ENCODE measurements at regions not wholly inside any gene's neighbourhood (a gene's known extent, or its start where the extent isn't known, plus 50 kb on each side); places are given as distances from the start of the nearest gene placed in this dataset.
A peak's percentile ranks its signal among the peaks of the same experiment; 100 is the strongest.

- no peak for DNase-seq (ENCODE audit: low spot score)
Measured at GRCh38 chr9:22286661-22287060, 160.0 kb upstream of the DMRTA1 start.

GRCh38 chr9:22288661-22289060 lies 158.0 kb upstream of the DMRTA1 start:
- DNase-seq (ENCODE audit: low spot score), result no peak

- peak; percentile 32 for DNase-seq (ENCODE audit: low spot score)
Measured at GRCh38 chr9:22307013-22307711, 139.5 kb upstream of the DMRTA1 start.

- DNase-seq (ENCODE audit: low spot score), result no peak
Measured at GRCh38 chr9:22308177-22308576, 138.4 kb upstream of the DMRTA1 start.

GRCh38 chr9:22316645-22317044 lies 130.0 kb upstream of the DMRTA1 start:
- no peak for DNase-seq (ENCODE audit: low spot score)

- DNase-seq (ENCODE audit: low spot score), result no peak
Measured at GRCh38 chr9:22331533-22331932, 115.1 kb upstream of the DMRTA1 start.

- DNase-seq (ENCODE audit: low spot score), result no peak
Measured at GRCh38 chr9:22332202-22332601, 114.4 kb upstream of the DMRTA1 start.

GRCh38 chr9:22337261-22337660 lies 109.4 kb upstream of the DMRTA1 start:
- DNase-seq (ENCODE audit: low spot score), result no peak

- DNase-seq (ENCODE audit: low spot score), result no peak
Measured at GRCh38 chr9:22342491-22343217, 104.0 kb upstream of the DMRTA1 start.

- DNase-seq (ENCODE audit: low spot score), result no peak
Measured at GRCh38 chr9:22343218-22343611, 103.4 kb upstream of the DMRTA1 start.

- DNase-seq (ENCODE audit: low spot score), result no peak
Measured at GRCh38 chr9:22354699-22355384, 91.8 kb upstream of the DMRTA1 start.

- peak; percentile 11 for DNase-seq (ENCODE audit: low spot score)
Measured at GRCh38 chr9:22356985-22357384, 89.6 kb upstream of the DMRTA1 start.

GRCh38 chr9:22363421-22363887 lies 83.2 kb upstream of the DMRTA1 start:
- no peak for DNase-seq (ENCODE audit: low spot score)

- no peak for DNase-seq (ENCODE audit: low spot score)
Measured at GRCh38 chr9:22373636-22374035, 73.0 kb upstream of the DMRTA1 start.

- no peak for DNase-seq (ENCODE audit: low spot score)
Measured at GRCh38 chr9:22374051-22374450, 72.6 kb upstream of the DMRTA1 start.

GRCh38 chr9:22379272-22379671 lies 67.4 kb upstream of the DMRTA1 start:
- no peak for DNase-seq (ENCODE audit: low spot score)

GRCh38 chr9:22381170-22381569 lies 65.5 kb upstream of the DMRTA1 start:
- no peak for DNase-seq (ENCODE audit: low spot score)

- DNase-seq (ENCODE audit: low spot score), result no peak
Measured at GRCh38 chr9:22382331-22382730, 64.3 kb upstream of the DMRTA1 start.

- no peak for DNase-seq (ENCODE audit: low spot score)
Measured at GRCh38 chr9:22383718-22384117, 62.9 kb upstream of the DMRTA1 start.

- DNase-seq (ENCODE audit: low spot score), result no peak
Measured at GRCh38 chr9:22389271-22389670, 57.4 kb upstream of the DMRTA1 start.

GRCh38 chr9:22392523-22392922 lies 54.1 kb upstream of the DMRTA1 start:
- DNase-seq (ENCODE audit: low spot score), result no peak

- no peak for DNase-seq (ENCODE audit: low spot score)
Measured at GRCh38 chr9:22395687-22396141, 50.9 kb upstream of the DMRTA1 start.

Data from iPS-NIHi11 (cell line).